GM21619 (cell line): ENCODE measurements at regions not wholly inside any gene's neighbourhood (a gene's known extent, or its start where the extent isn't known, plus 50 kb on each side); places are given as distances from the start of the nearest gene placed in this dataset.
"Not testable (repeated sequence)": the region's sequence is repeated elsewhere in the genome, so short reads cannot be mapped to it uniquely, and the experiment has no call there.

Experiments used
- ATAC-seq: cut with Tn5 transposase; IDR thresholded peaks from one replicate; pipeline ENCODE4 v1.9.1; 2021; ENCODE audit not compliant: unreplicated experiment

- ATAC-seq, result no peak
These were observed 244.1 kb upstream of the MAF start for GRCh38 chr16:79844603-79845002.

DNA sequence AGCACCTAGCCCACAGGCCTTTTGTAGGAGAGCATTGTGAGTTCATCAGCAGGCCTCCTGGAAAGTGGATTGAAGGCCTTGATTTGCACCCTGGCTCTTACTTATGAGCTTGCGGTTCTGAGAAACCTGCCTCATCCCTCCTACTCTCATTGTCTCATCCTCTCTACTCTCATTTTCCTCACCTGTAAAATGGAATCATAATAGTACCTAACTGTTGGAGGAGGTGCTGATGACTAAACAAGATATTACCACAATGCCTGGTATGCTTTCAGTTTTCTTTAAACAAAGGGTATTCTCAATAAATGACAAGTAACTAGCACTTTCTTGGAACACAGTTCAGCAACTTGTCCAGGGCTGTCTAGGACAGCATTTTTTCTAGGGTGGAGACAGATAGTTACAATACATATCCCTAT, 243.1 kb upstream of the MAF start:
- ATAC-seq, result no peak

DNA sequence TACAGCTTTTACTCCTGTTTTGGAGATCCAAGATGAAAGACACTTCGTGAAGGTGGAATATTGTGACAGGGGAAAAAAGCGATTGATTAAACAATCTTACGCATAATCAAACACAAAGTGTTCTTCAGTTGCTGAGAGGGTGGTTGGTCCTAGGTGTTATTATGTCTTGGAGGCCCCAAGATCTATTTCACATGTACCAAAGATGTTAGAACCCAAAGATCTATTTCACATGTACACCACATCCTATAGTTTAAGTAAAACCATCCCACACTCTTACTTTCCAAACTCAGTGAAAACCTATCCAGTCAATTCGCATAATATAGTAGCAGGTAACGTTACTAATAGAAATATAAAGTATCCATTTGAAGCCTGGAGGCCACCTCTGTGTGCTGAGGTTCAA, 242.6 kb upstream of the MAF start:
- ATAC-seq, result no peak

- ATAC-seq, result no peak
These were observed 241.7 kb upstream of the MAF start for GRCh38 chr16:79842197-79842596.

DNA sequence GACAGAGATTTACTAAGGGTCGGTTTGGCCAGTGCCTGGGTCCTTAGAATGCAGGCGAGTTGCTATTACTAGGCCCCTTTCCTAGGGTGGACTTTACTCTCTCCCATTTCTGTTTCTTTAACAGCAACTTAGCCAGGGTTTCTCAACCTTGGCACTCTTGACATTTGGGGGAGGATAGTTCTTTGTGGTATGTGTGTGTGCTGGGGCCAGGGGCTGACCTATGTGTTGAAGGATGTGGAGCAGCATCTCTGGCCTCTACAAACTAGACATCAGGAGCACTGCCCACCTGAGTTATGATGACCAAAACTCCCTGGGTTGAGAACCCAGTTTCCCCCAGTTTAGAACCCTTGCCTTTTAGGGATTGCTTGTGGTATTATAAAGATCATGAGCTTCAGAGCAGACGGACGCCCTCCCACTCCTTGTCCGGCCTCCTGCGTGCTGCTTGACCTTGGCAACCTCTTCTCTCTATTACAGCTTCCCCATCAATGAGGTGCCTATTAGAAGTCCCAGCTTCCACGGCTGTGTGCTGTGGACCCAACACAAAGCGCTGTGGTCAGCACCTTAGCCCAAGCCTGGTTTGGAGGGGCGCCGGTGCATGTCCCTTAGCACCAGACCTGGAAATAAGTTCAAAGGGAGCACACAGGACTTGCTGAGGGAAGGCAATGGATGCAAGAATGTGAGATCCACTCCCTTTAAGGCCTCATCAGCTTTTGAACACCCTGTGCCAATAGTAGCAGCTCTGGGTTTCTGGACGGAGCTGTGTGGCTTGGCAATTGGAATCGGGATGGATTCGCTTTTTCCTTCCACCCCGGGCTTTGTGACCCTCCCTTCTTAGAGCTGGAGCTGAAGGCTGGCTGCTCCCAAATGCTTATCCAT, 239.2 kb upstream of the MAF start:
- ATAC-seq, result no peak

DNA sequence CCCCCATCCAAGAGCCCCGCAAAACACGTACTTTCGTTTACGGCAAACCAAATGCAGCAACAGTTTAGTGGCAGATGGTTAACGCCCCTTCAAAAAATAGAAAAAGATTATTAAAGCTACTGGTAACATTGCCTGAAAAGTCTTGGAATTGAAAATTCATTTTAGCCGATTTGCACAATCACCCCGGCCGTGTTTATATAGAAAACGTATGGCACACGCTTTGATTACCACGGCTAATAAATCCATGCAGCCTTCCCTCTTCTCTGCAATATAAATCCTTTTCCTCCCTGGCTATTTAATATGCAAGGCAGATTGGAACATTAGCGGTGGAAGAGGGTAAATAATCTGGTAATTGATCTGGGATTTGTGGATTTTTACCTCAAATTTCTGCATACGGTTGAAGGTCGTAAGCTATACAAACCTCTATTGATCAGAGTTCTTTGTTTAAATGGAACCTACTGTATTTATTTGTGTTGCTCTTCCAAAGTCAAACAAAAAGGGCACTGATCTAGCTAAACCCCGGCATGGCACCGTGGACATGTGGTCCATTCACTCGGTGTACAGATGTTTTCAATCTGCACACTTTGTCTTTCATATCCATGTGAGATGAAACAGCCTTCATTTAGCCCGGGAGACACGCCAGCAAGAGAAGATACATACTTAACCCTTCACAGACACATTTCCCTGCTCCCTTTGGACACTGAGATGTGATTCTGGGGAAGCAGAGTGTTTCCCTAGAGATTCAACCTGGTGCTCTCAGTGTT, 238.1 kb upstream of the MAF start:
- no peak for ATAC-seq

DNA sequence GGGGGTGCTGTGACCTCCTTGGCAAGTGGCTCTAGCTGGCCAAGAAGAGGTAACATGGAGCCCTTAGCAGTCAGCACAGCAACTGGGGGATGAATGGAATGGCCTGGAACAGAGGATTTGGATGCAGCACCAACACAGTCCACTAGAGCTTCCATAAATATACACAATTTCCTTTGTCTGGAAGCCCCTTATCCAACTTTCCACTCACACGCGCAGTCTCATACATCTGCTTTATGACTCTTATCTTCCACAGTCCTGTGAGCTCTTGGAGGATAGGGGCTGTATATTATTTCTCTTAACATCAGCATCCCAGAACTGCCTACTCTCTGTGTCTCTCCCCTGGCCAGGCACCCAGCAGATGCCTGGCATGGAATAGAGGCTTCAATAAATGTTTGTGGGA, 235.6 kb upstream of the MAF start:
- ATAC-seq, result no peak

DNA sequence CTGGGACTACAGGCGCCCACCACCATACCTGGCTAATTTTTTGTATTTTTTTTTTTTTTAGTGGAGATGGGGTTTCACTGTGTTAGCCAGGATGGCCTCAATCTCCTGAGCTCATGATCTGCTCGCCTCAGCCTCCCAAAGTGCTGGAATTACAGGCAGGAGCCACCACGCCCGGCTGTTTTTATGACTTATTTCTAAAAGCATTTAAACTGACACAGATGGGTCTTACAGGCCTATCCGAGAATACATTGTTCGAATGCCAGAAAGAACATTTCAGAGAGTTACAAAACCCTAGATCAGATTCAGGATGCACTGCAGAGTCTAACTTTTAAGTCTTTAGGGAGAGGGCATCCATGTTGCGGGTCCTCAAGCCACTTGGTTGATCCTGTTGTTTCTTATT, 234.7 kb upstream of the MAF start:
- no peak for ATAC-seq

GRCh38 chr16:79834720-79835119, 234.2 kb upstream of the MAF start:
- no peak for ATAC-seq

DNA sequence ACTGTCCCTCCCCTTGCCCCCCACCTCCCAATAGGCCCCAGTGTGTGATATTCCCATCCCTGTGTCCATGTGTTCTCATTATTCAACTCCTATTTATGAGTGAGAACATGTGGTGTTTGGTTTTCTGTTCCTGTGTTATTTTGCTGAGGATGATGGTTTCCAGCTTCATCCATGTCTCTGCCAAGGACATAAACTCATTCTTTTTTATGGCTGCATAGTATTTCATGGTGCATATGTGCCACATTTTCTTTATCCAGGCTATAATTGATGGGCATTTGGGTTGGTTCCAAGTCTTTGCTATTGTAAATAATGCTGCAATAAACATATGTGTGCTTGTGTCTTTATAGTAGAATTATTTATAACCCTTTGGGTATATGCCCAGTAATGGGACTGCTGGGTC, 233.5 kb upstream of the MAF start:
- not testable (repeated sequence) for ATAC-seq

- ATAC-seq, result no peak
These were observed 233.0 kb upstream of the MAF start for GRCh38 chr16:79833559-79833958.

- ATAC-seq, result no peak
These were observed 226.4 kb upstream of the MAF start for GRCh38 chr16:79826732-79827475.

GRCh38 chr16:79825002-79825401, 224.5 kb upstream of the MAF start:
- no peak for ATAC-seq

DNA sequence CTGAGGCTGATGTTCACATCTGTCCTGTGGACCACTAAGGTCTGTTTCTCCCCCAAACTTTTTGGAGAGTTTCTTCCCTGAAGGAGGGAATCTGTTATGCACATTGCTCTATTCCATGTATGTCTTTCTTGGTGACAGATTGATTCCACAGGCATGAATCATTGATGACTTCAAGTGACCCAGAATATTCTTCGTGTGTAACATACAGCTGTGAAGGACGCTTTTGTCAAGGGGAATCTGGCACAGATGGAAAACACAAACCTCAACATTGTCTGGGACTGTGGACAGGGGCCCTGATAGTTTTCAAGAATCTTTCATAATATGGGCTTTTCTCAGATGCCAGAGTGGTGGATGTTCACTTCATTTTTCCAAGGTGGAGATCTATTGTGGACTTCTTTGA, 223.1 kb upstream of the MAF start:
- no peak for ATAC-seq

GRCh38 chr16:79821911-79822310, 221.4 kb upstream of the MAF start:
- ATAC-seq, result no peak

DNA sequence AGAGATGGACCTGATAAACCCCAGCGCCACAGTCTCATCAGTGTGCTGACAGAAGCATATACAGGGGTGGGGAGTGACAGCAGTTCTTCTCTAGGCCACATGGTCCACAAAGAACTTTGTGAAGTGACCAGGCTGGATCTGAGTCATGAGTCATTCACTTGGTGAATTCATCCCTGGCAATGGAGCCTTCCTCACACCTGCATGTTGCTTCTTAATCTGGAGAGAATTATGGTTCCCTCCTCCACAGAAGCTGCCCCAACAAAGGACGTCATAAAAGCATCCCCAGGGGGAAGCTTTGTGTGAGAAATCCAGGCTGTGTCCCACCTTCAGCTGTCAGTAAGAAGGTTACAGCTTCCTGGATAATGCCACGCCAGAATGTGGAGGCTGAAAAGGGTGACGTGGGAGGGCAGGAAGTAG, 215.6 kb upstream of the MAF start:
- no peak for ATAC-seq

GRCh38 chr16:79815049-79815448, 214.5 kb upstream of the MAF start:
- no peak for ATAC-seq

DNA sequence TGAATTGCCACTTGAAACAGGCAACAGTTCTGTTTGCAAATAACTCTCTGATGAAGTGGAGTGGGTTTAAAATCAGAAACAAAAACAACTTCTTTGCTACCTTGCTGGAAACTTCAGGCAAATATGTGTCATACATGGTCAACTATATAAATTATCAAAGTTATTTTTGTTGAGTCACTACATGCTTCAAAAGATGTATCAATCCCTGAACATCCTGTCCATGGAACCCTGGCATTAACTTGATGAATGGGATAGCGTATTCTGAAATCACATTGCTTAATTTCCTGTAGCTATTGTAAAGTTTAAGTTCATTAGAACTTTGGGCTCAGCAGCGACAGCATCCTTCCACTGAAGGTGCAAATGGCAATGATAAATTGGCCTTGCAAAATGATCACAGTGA, 213.6 kb upstream of the MAF start:
- no peak for ATAC-seq

GRCh38 chr16:79811541-79811940, 211.0 kb upstream of the MAF start:
- no peak for ATAC-seq

DNA sequence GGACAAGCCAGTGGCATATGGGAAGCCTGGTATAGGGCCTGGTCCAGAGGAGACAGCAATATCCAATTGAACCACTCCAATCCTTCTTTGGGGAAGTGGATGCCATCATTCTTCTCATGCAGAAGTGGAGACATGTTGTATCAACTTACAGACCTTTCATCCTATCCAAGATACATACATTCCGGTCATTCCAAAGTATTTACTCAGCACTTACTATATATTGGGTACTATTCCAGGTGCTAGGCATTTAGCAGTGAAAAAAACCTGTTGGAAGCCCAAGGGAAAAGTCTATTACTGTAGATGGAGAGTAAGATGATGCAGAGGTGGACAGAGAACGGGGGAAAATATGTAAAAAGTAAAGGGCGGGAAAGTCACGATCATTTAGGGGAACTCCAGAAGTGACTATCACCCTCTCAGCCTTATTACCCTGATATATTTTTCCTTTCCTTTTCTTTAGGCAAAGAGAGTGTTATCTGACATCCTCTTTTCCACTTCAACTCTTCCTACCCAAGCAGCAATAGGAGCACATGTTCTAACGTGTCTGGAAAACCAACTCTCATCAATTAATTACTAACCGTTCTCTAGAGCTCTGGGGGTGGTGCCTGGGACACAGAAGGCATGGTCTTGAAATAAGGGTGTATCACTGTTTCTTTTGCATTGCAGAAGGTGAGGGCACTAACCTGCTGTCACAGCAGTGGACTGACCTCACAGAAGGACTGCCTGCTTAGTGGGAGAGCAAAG, 210.1 kb upstream of the MAF start:
- no peak for ATAC-seq

GRCh38 chr16:79809376-79809775, 208.8 kb upstream of the MAF start:
- no peak for ATAC-seq
